SK-N-SH (cell line): ENCODE measurements at regions not wholly inside any gene's neighbourhood (a gene's known extent, or its start where the extent isn't known, plus 50 kb on each side); places are given as distances from the start of the nearest gene placed in this dataset.

Source experiments
- CTCF ChIA-PET: fragments of 300-600, 350-600 bp; formaldehyde crosslinking; extraction: SDS; loops from one replicate; lab custom pipeline; 2021; lab: Yijun Ruan, JAX
- POLR2A ChIA-PET: fragments of 350-600 bp; sonication (Branson Sonifier 250); formaldehyde crosslinking; extraction: SDS; loops from one replicate; lab custom pipeline; 2020; ENCODE audit warnings: antibody characterized with exemption, inconsistent platforms; lab: Yijun Ruan, JAX
- DNase-seq: peaks from one replicate; pipeline ENCODE4 v3.0.0; 2012
- H2AFZ ChIP-seq: fragments of 200-600 bp; sonication (generic); 2 replicates; pipeline ENCODE4 v1.8.1; 2016; ENCODE audit warnings: antibody characterized with exemption, mild to moderate bottlenecking, low read depth
- H3F3A ChIP-seq: fragments of 200-600 bp; sonication (generic); replicated peaks from 2 replicates; pipeline ENCODE3; 2016; ENCODE audit warnings: antibody characterized with exemption, mild to moderate bottlenecking; ENCODE audit not compliant: insufficient read depth
- H3K27ac ChIP-seq, 2 experiments: fragments of 200-500 bp in 1 of 2; fragments of 200-600 bp in 1 of 2; sonication (Bioruptor generic) in 1 of 2; sonication (generic), shearing (Covaris generic) in 1 of 2; 2 replicates each; pipeline versions ENCODE4 v1.5.1 to v1.6.1; 2014 to 2016; ENCODE audit warnings: low read depth in 2 of 2, inconsistent platforms in 1 of 2, low read length in 1 of 2, mild to moderate bottlenecking in 1 of 2, mixed read lengths in 1 of 2
- H3K27me3 ChIP-seq: fragments of 200-600 bp; sonication (generic), shearing (Covaris generic); 2 replicates; pipeline ENCODE4 v1.6.1; 2016; ENCODE audit warnings: mixed run types; ENCODE audit not compliant: insufficient read depth
- H3K36me3 ChIP-seq, 2 experiments: fragments of 200-500 bp in 1 of 2; fragments of 200-600 bp in 1 of 2; sonication (Bioruptor generic) in 1 of 2; sonication (generic) in 1 of 2; replicated peaks in 1 of 2; 2 replicates each; pipeline versions ENCODE3 to v1.5.1; 2014 to 2016; ENCODE audit warnings: low read length in 1 of 2, mild to moderate bottlenecking in 1 of 2; ENCODE audit not compliant: insufficient read depth in 2 of 2, control insufficient read depth in 1 of 2
- H3K4me1 ChIP-seq, 2 experiments: fragments of 200-500 bp in 1 of 2; fragments of 200-600 bp in 1 of 2; sonication (Bioruptor generic) in 1 of 2; sonication (generic), shearing (Covaris generic) in 1 of 2; 2 replicates each; pipeline versions ENCODE4 v1.5.1 to v1.6.1; 2014 to 2016; ENCODE audit warnings: low read depth in 1 of 2, low read length in 1 of 2, mixed run types in 1 of 2; ENCODE audit not compliant: insufficient read depth in 2 of 2, control insufficient read depth in 1 of 2
- H3K4me2 ChIP-seq: fragments of 200-600 bp; sonication (generic), shearing (Covaris generic); 2 replicates; pipeline ENCODE4 v1.6.1; 2017; ENCODE audit warnings: mixed run types
- H3K4me3 ChIP-seq, 2 experiments: fragments of 200-500 bp in 1 of 2; fragments of 200-600 bp in 1 of 2; sonication (Bioruptor generic) in 1 of 2; sonication (generic), shearing (Covaris generic) in 1 of 2; 2 replicates each; pipeline versions ENCODE4 v1.5.1 to v1.8.1; 2014 to 2016; ENCODE audit warnings: low read depth in 2 of 2, inconsistent platforms in 1 of 2, low read length in 1 of 2, mild to moderate bottlenecking in 1 of 2, mixed read lengths in 1 of 2, moderate library complexity in 1 of 2
- H3K79me2 ChIP-seq: fragments of 200-600 bp; sonication (generic); 2 replicates; pipeline ENCODE4 v1.8.1; 2017; ENCODE audit warnings: mild to moderate bottlenecking; ENCODE audit not compliant: insufficient read depth
- H3K9ac ChIP-seq: fragments of 200-600 bp; sonication (generic); 2 replicates; pipeline ENCODE4 v1.6.1; 2017; ENCODE audit warnings: mixed run types
- H3K9me2 ChIP-seq: fragments of 200-600 bp; sonication (generic); 2 replicates; pipeline ENCODE4 v1.6.1; 2017; ENCODE audit warnings: mixed run types
- H3K9me3 ChIP-seq: fragments of 200-600 bp; sonication (generic); 2 replicates; pipeline ENCODE4 v1.6.1; 2017; ENCODE audit warnings: mixed run types, mild to moderate bottlenecking, moderate library complexity
- H4K20me1 ChIP-seq: fragments of 200-600 bp; sonication (generic); 2 replicates; pipeline ENCODE4 v1.6.1; 2017; ENCODE audit warnings: mild to moderate bottlenecking, mixed run types; ENCODE audit not compliant: insufficient read depth
- CHD2 ChIP-seq: fragments of 150-350 bp; IDR thresholded peaks from 2 replicates; pipeline ENCODE4 v1.6.1; 2018; ENCODE audit warnings: low read length; ENCODE audit not compliant: partially characterized antibody
- ELF1 ChIP-seq: IDR thresholded peaks from 2 replicates; pipeline ENCODE4 v1.4.0; 2012
- EP300 ChIP-seq, 2 experiments: IDR thresholded peaks; 2 replicates each; pipeline versions ENCODE4 v1.4.0 to v1.6.1; 2012; ENCODE audit warnings: borderline replicate concordance in 1 of 2, low read depth in 1 of 2, low read length in 1 of 2
- FOSL2 ChIP-seq: IDR thresholded peaks from 2 replicates; pipeline ENCODE4 v1.4.0; 2012; ENCODE audit warnings: low read depth, mild to moderate bottlenecking, moderate library complexity, borderline replicate concordance
- JUND ChIP-seq: IDR thresholded peaks from 2 replicates; pipeline ENCODE4 v1.4.0; 2012
- MEF2A ChIP-seq: IDR thresholded peaks from 2 replicates; pipeline ENCODE4 v1.4.0; 2012; ENCODE audit warnings: low read depth, borderline replicate concordance
- NFIC ChIP-seq: IDR thresholded peaks from 2 replicates; pipeline ENCODE4 v1.4.0; 2012; ENCODE audit warnings: borderline replicate concordance
- POLR2AphosphoS5 ChIP-seq: IDR thresholded peaks from 2 replicates; pipeline ENCODE4 v1.6.1; 2012; ENCODE audit warnings: low read depth, low read length
- SMC3 ChIP-seq: IDR thresholded peaks from 2 replicates; pipeline ENCODE4 v1.6.1; 2012; ENCODE audit warnings: low read depth, low read length, improper control_type of control experiment
- TAF1 ChIP-seq: IDR thresholded peaks from 2 replicates; pipeline ENCODE4 v1.6.1; 2012; ENCODE audit warnings: low read depth, mild to moderate bottlenecking, low read length, moderate library complexity, borderline replicate concordance
- WGBS: methylation state at CpG from one replicate; pipeline ENCODE4 v1.1.6; 2017; ENCODE audit warnings: low lambda C conversion rate; 5-methylcytosine and 5-hydroxymethylcytosine counted together
- TF ChIP-seq, protein P1 (sequence below): fragments of 150-350 bp; IDR thresholded peaks from 2 replicates; pipeline ENCODE4 v1.6.1; 2017; ENCODE audit warnings: antibody characterized with exemption, low read length, low read depth, borderline replicate concordance
- TF ChIP-seq, protein P2 (sequence below): IDR thresholded peaks from 2 replicates; pipeline ENCODE4 v1.4.0; 2012; ENCODE audit warnings: low read depth
- TF ChIP-seq, protein P3 (sequence below): IDR thresholded peaks from 2 replicates; pipeline ENCODE4 v1.6.1; 2012; ENCODE audit warnings: mild to moderate bottlenecking, low read depth, low read length, moderate library complexity
- TF ChIP-seq, protein P4 (sequence below): IDR thresholded peaks from 2 replicates; pipeline ENCODE4; 2012

DNA sequence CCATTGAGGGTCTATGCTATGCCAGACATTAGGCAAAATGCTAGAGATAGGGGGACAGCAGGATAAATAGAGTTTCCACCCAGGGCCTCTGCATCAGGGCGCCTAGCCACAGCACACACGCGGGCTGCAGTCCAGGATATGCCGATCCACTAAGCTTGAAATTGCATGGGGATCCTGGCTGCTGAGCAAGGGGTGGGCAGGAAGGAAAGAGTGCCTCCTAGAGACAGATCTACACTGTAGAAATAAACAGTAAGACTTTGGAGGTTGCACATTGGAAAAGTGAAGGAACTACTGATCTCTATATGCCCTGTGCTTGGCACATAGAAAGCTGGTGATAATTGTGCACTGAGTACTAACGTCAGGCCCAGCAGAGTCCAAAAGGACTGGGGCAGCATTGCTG, 411.1 kb downstream of the PRDM2 start:
- TF ChIP-seq, protein P1, sequence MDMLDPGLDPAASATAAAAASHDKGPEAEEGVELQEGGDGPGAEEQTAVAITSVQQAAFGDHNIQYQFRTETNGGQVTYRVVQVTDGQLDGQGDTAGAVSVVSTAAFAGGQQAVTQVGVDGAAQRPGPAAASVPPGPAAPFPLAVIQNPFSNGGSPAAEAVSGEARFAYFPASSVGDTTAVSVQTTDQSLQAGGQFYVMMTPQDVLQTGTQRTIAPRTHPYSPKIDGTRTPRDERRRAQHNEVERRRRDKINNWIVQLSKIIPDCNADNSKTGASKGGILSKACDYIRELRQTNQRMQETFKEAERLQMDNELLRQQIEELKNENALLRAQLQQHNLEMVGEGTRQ, result no peak
- TF ChIP-seq, protein P2, sequence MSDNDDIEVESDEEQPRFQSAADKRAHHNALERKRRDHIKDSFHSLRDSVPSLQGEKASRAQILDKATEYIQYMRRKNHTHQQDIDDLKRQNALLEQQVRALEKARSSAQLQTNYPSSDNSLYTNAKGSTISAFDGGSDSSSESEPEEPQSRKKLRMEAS, result no peak
- TF ChIP-seq ELF1 (no peak), CHD2 (no peak), SMC3 (no peak), POLR2AphosphoS5 (no peak), FOSL2 (no peak), JUND (no peak), EP300 (IDR thresholded peaks at IDR 0.05; ENCODE audit: borderline replicate concordance in 1 of 2, low read depth in 1 of 2, low read length in 1 of 2) (no peak)
- Histone ChIP-seq H3K9me3 (no peaks in the 10 kb centered on the region), H4K20me1 (no peaks in the 10 kb centered on the region), H3F3A (no peaks in the 10 kb centered on the region), H3K4me2 (no peak overlapping the region), H3K9me2 (no peaks in the 10 kb centered on the region), H3K79me2 (no peaks in the 10 kb centered on the region), H2AFZ (no peak overlapping the region), H3K9ac (no peak overlapping the region), H3K4me1 (no peaks in the 10 kb centered on the region; a peak in 1 of 4 replicates), H3K27me3 (no peaks in the 10 kb centered on the region), H3K4me3 (no peak overlapping the region), H3K36me3 (no peaks in the 10 kb centered on the region), H3K27ac (no peak overlapping the region)
- WGBS, result 36% methylated on average over 5 of the region's 5 CpGs
- no peak for DNase-seq
- POLR2A ChIA-PET, result no interaction called here
- CTCF ChIA-PET, result interaction anchor here (1.0 kb wide), 1 partner anchor 936 kb away, joined by 3 read pairs; no protein-coding TSS in a partner anchor

DNA sequence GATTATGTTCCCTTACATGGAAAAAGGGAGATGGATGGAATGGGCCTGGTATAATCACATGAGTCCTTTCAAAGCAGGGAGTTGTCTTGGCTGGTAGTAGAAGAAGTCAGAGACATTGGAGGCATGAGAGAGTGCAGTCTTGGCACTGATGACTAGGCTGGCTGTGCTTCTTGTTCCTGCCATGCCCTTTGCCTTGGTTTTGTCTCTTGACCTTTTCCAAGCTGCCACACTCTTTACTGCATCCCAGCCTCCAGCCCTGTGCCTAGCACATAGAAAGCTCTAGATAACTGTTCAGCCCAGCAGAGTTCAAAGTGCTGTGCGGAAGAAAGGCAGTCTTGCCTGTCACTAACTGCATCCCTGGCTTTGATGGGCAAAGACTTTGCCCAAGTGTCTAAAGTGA, 412.6 kb downstream of the PRDM2 start:
- DNase-seq, result no peak

More for the DNA sequence above, 412.6 kb downstream of the PRDM2 start:
- ChIA-PET CTCF (no interaction called here), POLR2A (no interaction called here)
- Histone ChIP-seq H3K4me1 (no peaks in the 10 kb centered on the region; a peak in 1 of 4 replicates), H3K79me2 (no peaks in the 10 kb centered on the region), H4K20me1 (no peaks in the 10 kb centered on the region), H3K4me3 (no peak overlapping the region), H3K9me3 (no peaks in the 10 kb centered on the region), H3F3A (no peaks in the 10 kb centered on the region), H2AFZ (no peak overlapping the region)
- WGBS, result 20% methylated on average over 1 of the region's 1 CpG
- TF ChIP-seq, protein P3, sequence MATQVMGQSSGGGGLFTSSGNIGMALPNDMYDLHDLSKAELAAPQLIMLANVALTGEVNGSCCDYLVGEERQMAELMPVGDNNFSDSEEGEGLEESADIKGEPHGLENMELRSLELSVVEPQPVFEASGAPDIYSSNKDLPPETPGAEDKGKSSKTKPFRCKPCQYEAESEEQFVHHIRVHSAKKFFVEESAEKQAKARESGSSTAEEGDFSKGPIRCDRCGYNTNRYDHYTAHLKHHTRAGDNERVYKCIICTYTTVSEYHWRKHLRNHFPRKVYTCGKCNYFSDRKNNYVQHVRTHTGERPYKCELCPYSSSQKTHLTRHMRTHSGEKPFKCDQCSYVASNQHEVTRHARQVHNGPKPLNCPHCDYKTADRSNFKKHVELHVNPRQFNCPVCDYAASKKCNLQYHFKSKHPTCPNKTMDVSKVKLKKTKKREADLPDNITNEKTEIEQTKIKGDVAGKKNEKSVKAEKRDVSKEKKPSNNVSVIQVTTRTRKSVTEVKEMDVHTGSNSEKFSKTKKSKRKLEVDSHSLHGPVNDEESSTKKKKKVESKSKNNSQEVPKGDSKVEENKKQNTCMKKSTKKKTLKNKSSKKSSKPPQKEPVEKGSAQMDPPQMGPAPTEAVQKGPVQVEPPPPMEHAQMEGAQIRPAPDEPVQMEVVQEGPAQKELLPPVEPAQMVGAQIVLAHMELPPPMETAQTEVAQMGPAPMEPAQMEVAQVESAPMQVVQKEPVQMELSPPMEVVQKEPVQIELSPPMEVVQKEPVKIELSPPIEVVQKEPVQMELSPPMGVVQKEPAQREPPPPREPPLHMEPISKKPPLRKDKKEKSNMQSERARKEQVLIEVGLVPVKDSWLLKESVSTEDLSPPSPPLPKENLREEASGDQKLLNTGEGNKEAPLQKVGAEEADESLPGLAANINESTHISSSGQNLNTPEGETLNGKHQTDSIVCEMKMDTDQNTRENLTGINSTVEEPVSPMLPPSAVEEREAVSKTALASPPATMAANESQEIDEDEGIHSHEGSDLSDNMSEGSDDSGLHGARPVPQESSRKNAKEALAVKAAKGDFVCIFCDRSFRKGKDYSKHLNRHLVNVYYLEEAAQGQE, result no peak
- TF ChIP-seq MEF2A (no peak), TAF1 (no peak), NFIC (no peak)
- TF ChIP-seq, protein P4, sequence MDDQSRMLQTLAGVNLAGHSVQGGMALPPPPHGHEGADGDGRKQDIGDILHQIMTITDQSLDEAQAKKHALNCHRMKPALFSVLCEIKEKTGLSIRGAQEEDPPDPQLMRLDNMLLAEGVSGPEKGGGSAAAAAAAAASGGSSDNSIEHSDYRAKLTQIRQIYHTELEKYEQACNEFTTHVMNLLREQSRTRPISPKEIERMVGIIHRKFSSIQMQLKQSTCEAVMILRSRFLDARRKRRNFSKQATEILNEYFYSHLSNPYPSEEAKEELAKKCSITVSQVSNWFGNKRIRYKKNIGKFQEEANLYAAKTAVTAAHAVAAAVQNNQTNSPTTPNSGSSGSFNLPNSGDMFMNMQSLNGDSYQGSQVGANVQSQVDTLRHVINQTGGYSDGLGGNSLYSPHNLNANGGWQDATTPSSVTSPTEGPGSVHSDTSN, result no peak
- TF ChIP-seq, all 33 proteins: peak for 0
- H3K9ac ChIP-seq, result no peak overlapping the region
- no peaks in the 10 kb centered on the region for H3K9me2 ChIP-seq
- H3K36me3 ChIP-seq, result no peaks in the 10 kb centered on the region
- no peaks in the 10 kb centered on the region for H3K27me3 ChIP-seq
- no peak overlapping the region for H3K27ac ChIP-seq
- no peak overlapping the region for H3K4me2 ChIP-seq
